ENCODE measurements at regions not wholly inside any gene's neighbourhood (a gene's known extent, or its start where the extent isn't known, plus 50 kb on each side); places are given as distances from the start of the nearest gene placed in this dataset.

DNA sequence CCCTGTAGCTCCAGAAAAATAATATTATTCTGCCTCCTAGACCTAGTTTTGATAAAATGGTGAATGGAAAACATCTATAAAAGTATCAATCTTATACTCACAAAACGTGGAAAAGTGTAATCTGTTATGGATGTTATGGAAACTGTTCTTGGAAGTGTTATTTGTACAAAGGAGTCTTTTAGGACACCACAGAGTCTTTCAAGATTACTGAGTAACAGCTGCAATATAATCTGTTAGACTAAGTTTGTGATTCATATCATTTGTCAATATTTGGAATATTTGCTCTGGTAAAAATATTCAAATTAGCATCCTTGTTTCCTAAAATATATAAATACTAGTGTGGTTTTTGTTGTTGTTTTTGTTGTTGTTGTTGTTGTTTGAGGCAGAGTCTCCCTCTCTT lies 87.9 kb downstream of the RAD51AP2 start:
- FAIRE-seq (no peak), DNase-seq (ENCODE audit: insufficient read length, low spot score) (no peak)
- TF ChIP-seq, protein P1, sequence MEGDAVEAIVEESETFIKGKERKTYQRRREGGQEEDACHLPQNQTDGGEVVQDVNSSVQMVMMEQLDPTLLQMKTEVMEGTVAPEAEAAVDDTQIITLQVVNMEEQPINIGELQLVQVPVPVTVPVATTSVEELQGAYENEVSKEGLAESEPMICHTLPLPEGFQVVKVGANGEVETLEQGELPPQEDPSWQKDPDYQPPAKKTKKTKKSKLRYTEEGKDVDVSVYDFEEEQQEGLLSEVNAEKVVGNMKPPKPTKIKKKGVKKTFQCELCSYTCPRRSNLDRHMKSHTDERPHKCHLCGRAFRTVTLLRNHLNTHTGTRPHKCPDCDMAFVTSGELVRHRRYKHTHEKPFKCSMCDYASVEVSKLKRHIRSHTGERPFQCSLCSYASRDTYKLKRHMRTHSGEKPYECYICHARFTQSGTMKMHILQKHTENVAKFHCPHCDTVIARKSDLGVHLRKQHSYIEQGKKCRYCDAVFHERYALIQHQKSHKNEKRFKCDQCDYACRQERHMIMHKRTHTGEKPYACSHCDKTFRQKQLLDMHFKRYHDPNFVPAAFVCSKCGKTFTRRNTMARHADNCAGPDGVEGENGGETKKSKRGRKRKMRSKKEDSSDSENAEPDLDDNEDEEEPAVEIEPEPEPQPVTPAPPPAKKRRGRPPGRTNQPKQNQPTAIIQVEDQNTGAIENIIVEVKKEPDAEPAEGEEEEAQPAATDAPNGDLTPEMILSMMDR (IDR thresholded peaks at IDR 0.05; ENCODE audit: insufficient read depth, missing control alignments): no peak

DNA sequence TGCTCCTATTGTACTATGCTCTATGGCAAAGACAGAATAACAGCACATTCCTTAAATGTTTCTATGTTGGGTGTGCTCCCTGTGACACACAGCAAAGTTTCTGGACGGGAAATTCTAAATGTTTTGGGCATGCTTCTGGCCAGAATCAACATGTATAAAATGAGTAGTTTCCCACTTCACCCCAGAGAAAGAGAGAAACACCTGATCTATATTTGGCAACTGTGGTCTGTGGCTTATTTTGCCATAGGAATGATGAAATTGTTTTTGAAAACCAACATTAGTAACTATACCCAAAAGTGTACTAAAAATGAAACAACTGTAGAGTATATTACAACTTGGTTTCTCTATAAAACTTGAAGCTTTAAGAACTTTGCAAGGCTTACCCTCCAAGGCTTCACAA lies 89.1 kb downstream of the RAD51AP2 start:
- DNase-seq (ENCODE audit: insufficient read length, low spot score) (no peak), FAIRE-seq (no peak)
- TF ChIP-seq, protein P1 (IDR thresholded peaks at IDR 0.05; ENCODE audit: insufficient read depth, missing control alignments): no peak

DNA sequence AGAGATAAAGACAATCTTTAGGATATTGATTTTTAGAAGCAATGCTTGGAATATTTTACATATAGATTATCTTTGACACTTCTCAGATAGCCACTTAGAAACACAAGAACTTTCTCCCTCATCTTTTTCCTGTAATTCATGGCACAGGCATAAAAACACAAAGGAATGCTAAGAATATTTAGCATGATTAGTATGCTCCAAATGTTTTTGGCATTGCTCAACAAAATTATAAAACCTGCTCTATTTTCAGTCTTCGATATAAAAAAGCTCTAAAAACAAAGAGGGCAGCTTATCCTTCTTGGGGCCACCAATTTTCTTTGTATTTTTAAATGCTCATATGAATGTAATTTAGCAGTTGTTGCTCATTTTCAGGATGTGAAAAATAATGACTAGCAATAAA lies 90.8 kb downstream of the RAD51AP2 start:
- FAIRE-seq (no peak), DNase-seq (ENCODE audit: insufficient read length, low spot score) (no peak)

DNA sequence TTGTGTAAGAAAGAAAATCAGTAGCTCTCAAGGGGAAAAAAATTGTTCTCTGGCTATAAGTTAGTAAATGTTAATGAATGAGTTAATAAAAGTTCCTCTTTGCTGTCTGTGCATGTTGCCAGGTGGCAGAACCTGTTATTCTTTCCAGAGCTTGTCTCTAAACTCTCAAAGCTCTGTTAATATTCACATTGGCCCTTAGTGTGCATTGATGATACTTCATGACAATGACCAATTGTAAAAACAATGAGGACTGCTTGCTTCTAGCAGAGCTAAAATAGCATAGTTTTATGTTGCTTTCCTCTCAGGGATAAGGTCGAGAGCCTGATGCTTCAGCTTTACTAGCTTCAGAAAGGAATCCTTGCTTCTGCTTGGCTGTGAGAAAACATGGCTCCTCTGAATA lies 91.5 kb downstream of the RAD51AP2 start:
- FAIRE-seq (no peak), DNase-seq (ENCODE audit: insufficient read length, low spot score) (no peak)
- TF ChIP-seq, protein P1 (IDR thresholded peaks at IDR 0.05; ENCODE audit: insufficient read depth, missing control alignments): no peak

More for the DNA sequence above, 90.8 kb downstream of the RAD51AP2 start:
- TF ChIP-seq, protein P1 (IDR thresholded peaks at IDR 0.05; ENCODE audit: insufficient read depth, missing control alignments): no peak

DNA sequence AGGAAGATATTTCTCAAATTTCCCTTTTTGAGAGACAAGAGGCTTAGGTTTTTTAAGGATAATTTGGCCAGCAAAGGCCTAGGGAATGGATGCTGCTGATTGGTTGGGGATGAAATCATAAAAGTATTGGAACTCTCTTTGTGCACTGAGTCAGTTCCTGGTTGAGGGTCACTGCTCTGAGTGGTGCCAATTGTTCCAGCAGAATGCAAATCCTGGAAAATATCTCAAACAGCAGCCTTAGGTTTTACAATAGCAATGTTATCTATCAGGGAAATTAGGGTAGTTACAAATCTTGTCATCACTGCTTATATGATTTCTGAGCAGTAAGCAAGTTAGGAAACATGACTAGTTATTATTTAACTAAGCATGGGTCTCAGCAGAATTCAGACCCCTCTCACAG lies 96.2 kb downstream of the RAD51AP2 start:
- DNase-seq (ENCODE audit: insufficient read length, low spot score): no peak
- FAIRE-seq: no peak
- TF ChIP-seq, protein P1 (IDR thresholded peaks at IDR 0.05; ENCODE audit: insufficient read depth, missing control alignments): no peak

DNA sequence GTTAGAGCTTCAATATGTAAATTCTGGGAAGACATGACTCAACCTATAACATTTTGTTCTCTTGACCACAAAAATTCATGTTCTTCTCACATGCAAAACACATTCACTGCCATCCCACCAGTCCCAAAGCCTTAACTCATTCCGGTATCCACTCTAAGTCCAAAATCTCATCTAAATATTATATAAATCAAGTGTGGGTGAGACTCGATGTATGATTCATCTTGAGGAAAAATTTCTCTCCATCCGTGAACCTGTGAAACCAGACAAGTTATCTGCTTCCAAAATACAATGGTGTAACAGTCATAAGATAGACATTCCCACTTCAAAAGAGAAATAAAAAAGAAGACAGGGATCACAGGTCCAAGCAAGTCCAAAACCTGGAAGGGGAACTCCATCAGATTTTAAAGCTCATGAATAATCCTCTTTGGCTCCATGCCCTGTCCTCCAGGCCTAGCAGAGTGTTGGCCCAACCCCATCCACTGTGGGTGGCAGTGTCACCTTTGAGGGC lies 101.3 kb downstream of the RAD51AP2 start:
- DNase-seq (ENCODE audit: insufficient read length, low spot score) (no peak), FAIRE-seq (no peak)
- TF ChIP-seq, protein P1 (IDR thresholded peaks at IDR 0.05; ENCODE audit: insufficient read depth, missing control alignments): no peak

DNA sequence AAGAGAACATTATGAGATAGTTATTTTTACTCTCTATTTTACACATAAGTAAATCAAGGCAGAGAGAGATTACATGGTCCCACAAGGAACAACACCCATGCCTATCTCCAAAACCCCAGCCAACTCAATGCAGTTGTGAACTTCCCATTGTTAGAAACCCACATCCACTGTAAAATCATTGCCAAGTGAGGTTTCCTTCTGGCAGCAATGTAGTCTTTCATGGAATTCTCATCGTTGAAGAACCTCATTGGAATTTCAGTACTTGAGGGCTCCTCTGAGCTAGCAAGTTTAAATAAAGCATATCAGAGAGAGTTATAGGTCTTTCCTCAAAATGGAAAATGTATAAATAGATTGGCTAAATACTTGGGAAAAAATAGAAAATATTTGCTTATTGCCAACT lies 105.2 kb downstream of the RAD51AP2 start:
- FAIRE-seq: no peak
- TF ChIP-seq, protein P1 (IDR thresholded peaks at IDR 0.05; ENCODE audit: insufficient read depth, missing control alignments): no peak
- no peak for DNase-seq (ENCODE audit: insufficient read length, low spot score)
